GM19463 (cell line): ENCODE measurements at regions not wholly inside any gene's neighbourhood (a gene's known extent, or its start where the extent isn't known, plus 50 kb on each side); places are given as distances from the start of the nearest gene placed in this dataset.
"Not testable (repeated sequence)": the region's sequence is repeated elsewhere in the genome, so short reads cannot be mapped to it uniquely, and the experiment has no call there.

Experiments
- ATAC-seq: cut with Tn5 transposase; IDR thresholded peaks from one replicate; pipeline ENCODE4 v1.9.1; 2021; ENCODE audit warnings: mild to moderate bottlenecking, moderate library complexity; ENCODE audit not compliant: unreplicated experiment

DNA sequence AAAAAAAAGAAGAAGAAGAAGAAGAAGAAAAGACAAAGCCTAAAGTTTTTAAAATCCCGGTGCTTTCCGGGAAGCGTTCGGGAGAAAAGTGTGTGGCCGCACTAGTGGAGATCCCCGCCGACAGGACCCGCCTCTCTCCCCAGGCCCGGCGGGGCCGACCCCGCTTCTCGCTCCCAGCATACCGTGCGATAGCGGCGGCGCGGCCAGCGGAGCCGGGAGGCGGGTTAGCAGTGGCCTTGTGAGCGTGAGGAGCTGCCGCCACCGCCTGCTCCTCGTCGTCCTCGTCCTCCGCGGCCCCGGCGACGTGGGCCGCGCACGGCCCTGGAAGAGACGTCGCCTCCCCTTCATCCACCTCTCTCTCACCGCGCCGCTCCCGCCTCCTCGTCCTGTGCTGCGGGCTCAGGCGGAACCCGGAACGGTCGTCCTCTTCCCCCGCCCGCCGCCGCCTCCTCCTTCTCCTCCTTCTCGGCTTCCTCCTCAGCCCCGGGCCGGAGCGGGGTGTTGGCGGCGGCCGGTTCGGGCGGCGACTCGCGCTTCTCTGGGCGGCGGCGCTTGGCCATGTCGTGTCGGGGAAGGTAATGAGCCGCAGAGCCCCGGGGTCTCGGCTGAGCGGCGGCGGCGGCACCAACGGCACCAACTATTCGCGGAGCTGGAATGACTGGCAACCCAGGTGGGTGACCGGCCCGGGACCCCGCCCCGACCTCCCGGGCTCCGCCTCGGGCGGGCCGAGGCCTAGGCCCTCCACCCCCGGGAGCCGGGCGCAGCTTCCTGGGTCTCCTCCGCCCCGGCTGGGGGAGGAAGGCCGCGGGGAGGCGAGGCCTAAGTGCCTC lies 62.6 kb upstream of the CDR2 start:
- ATAC-seq: peak; percentile 80

DNA sequence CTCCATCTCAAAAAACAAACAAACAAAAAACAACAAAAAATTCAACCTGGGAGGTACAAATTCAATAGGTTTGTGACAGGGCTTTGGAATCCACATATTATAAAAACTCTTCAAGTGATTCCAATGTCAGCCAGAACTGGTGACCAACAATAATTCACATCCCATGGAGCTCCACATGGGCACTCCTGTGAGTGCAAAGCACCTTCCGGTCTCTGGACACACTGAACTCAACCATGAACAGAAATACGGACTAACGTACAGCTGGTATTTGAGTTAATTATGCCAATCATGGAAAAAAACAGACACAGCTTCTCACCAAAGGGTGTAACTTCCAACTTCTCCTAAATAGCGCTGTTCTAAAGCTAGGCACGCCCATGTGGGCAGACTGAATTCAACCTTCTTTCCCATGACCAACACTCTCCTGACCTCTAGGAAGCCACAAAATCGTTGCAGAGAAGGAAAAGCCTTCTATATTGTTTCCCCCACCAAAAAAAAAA lies 62.0 kb upstream of the CDR2 start:
- ATAC-seq: peak; percentile 14

- ATAC-seq: not testable (repeated sequence)
These were observed 56.9 kb upstream of the CDR2 start for GRCh38 chr16:22431314-22431713.

GRCh38 chr16:22428654-22429053 lies 54.2 kb upstream of the CDR2 start:
- ATAC-seq: no peak

DNA sequence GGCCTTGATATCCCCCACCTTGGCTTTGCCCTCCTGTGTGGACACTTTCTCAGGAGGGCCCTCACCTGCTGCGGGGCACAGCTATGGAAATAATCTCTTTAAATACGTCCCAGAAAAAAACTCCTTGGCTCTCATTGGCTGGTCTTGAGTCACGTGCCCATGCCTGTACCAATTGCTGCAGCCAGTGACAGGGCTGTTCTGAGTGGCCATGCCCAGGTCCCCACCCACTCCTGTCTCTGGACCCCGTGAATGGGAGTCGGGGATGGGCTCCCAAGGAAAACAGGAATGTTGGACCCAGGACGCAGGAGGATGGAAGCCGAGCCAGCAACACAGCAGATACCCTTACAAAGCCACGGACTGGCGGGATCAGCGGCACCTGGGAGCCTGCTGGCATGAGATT lies 53.1 kb upstream of the CDR2 start:
- no peak for ATAC-seq

DNA sequence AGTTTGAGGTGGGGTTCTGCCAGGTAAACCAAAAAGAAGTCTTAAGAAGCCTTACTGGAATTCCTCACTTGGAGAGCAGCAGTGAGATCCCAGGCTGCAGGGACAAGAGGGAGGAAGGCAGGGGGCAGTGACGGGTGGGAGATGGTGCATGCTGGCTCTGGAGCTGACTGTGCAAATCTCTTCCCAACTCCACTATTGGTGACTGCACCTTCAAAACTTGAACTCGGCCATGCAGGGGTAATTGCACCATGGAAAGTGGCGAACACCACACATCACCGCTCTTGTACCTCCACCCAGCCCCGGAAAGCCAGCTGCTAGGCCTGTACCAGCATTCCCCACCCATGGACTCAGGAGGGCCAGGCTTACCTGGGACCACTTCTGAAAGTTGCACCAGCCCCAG lies 51.4 kb upstream of the CDR2 start:
- ATAC-seq: no peak

DNA sequence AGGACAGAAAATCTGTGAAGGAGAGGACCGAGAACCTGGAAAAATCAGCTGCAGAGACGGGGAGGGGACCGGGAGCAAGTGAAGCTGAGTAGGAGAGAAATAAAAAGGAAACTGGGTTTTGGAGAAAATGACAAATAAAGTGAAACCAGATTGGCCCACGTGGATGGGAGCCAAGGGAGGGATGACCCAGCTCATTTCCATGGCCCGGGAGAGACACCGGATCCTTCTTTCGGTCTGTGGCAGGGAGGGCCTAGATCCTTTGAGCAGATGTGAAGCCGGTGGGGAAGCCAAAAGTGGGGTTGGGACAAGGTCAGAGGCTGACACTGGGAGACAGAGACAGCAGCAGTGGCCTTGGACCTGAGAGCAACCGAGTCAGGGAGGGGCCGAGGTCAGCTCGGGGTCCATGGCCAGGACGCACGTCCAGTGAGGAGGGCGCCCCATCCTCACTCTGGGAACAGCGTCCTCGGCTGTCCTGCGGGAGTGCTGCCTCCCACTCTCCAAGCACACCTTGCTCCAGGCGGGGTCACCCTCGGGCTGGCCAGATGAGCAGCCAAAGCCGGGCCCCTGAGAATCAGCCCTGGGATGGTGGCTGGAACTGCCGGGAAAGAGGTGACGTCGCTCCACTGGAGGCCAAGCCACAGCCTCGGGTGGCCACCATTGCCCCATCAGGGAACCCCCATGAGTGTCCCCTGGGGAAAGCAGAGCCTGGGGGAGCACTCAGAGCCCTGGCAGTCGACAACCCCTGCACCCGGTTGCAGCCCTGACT lies 50.8 kb upstream of the CDR2 start:
- ATAC-seq: no peak

- ATAC-seq: no peak
These were observed 49.9 kb upstream of the CDR2 start for GRCh38 chr16:22424161-22424937.
